ENCODE measurements at regions not wholly inside any gene's neighbourhood (a gene's known extent, or its start where the extent isn't known, plus 50 kb on each side); places are given as distances from the start of the nearest gene placed in this dataset.

DNA sequence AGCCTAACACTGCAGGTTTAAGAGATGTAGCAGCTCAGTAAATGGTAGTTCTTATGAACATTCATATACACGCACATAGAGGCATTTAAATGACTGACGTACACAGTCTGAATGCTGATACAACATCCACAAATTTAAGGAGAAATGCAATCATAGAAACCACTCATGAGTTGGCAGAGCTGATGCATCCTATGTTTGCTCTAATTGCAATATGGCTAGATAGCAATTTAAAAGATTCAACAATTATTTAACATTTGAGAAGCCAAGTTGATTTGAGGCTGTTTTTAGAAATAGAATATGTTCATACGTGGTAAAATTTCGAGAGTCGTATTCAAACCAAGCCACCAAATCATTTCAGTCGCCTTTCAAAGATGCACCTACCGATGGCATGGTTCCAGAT, 135.6 kb downstream of the PFKFB3 start:
- DNase-seq, result no peak
- Histone ChIP-seq H3K4me1 (no peaks in the 10 kb centered on the region), H3K36me3 (no peaks in the 10 kb centered on the region), H3K4me3 (ENCODE audit: low read depth, low read length) (no peak overlapping the region), H3K9me3 (no peaks in the 10 kb centered on the region), H3K27me3 (no peaks in the 10 kb centered on the region)
- TF ChIP-seq, protein P1, sequence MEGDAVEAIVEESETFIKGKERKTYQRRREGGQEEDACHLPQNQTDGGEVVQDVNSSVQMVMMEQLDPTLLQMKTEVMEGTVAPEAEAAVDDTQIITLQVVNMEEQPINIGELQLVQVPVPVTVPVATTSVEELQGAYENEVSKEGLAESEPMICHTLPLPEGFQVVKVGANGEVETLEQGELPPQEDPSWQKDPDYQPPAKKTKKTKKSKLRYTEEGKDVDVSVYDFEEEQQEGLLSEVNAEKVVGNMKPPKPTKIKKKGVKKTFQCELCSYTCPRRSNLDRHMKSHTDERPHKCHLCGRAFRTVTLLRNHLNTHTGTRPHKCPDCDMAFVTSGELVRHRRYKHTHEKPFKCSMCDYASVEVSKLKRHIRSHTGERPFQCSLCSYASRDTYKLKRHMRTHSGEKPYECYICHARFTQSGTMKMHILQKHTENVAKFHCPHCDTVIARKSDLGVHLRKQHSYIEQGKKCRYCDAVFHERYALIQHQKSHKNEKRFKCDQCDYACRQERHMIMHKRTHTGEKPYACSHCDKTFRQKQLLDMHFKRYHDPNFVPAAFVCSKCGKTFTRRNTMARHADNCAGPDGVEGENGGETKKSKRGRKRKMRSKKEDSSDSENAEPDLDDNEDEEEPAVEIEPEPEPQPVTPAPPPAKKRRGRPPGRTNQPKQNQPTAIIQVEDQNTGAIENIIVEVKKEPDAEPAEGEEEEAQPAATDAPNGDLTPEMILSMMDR (IDR thresholded peaks at IDR 0.05; ENCODE audit: low read depth, low read length), result no peak

DNA sequence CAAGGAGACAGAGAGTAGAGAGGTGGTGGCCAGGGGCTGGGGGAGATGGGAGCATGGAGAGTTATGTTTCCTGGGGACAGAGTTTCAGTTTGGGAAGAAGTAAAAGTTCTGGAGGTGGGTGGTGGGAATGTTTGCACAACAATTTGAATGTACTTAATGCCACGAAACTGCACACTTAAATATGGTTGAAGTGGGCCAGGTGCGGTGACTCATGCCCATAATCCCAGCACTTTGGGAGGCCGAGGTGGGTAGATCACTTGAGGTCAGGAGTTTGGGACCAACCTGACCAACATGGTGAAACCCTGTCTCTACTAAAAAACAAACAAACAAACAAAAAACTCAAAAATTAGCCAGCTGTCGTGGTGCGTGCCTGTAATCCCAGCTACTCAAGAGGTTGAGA, 137.2 kb downstream of the PFKFB3 start:
- Histone ChIP-seq H3K4me3 (ENCODE audit: low read depth, low read length) (no peak overlapping the region), H3K4me1 (no peaks in the 10 kb centered on the region), H3K36me3 (no peaks in the 10 kb centered on the region), H3K27me3 (no peaks in the 10 kb centered on the region), H3K9me3 (no peaks in the 10 kb centered on the region)
- TF ChIP-seq, protein P1 (IDR thresholded peaks at IDR 0.05; ENCODE audit: low read depth, low read length), result no peak
- no peak for DNase-seq

GRCh38 chr10:6342096-6342685, 139.5 kb downstream of the PFKFB3 start:
- no peaks in the 10 kb centered on the region for H3K4me1 ChIP-seq
- no peak for DNase-seq
- H3K4me3 ChIP-seq (ENCODE audit: low read depth, low read length), result no peak overlapping the region
- no peaks in the 10 kb centered on the region for H3K27me3 ChIP-seq
- H3K9me3 ChIP-seq, result no peaks in the 10 kb centered on the region
- TF ChIP-seq, protein P1 (IDR thresholded peaks at IDR 0.05; ENCODE audit: low read depth, low read length), result no peak
- H3K36me3 ChIP-seq, result no peaks in the 10 kb centered on the region

DNA sequence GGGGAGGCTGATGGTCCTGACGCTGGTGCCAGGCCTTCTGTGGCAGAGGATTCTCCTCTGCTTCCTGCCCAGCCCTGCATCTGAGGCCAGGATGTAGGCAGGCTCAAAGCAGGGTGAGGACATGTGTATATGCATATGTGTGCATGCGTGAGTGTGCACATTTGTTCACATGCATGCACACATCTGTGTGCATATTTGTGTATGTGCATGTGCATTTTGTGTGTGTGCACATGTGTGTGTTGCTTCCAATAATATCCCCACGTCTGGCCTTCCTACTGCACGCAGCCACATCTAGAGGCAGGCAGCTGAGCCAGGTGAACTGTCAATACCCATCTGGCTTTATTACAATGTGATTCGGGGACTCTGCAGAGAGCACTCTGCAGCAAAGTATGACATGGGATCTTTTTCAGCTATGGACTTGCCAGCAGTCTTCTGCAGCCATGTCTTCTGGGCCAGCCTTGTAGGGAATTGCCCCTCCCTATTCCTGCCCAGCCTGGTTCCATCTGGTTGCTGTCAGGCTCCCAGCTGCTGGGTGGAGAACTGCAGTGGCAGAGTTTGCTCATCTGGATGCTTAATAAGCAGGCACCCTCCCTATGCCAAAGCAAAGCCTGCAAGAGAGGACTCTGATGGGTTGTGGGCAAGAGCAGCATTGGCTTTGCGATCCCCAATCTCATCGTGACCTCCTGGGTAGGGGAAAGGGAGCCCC, 140.7 kb downstream of the PFKFB3 start:
- no peaks in the 10 kb centered on the region for H3K27me3 ChIP-seq
- TF ChIP-seq, protein P1 (IDR thresholded peaks at IDR 0.05; ENCODE audit: low read depth, low read length), result no peak
- peaks cover 10% of the 10 kb centered on the region; the same call in 1 of the 2 replicates for H3K4me1 ChIP-seq
- H3K9me3 ChIP-seq, result no peaks in the 10 kb centered on the region
- DNase-seq, result no peak
- no peak overlapping the region for H3K4me3 ChIP-seq (ENCODE audit: low read depth, low read length)
- no peaks in the 10 kb centered on the region for H3K36me3 ChIP-seq

GRCh38 chr10:6345404-6345803, 142.7 kb downstream of the PFKFB3 start:
- peaks cover 14% of the 10 kb centered on the region; the same call in 1 of the 2 replicates for H3K4me1 ChIP-seq
- H3K4me3 ChIP-seq (ENCODE audit: low read depth, low read length), result no peak overlapping the region
- TF ChIP-seq, protein P1 (IDR thresholded peaks at IDR 0.05; ENCODE audit: low read depth, low read length), result no peak
- H3K27me3 ChIP-seq, result no peaks in the 10 kb centered on the region
- H3K36me3 ChIP-seq, result no peaks in the 10 kb centered on the region
- no peaks in the 10 kb centered on the region for H3K9me3 ChIP-seq
- DNase-seq, result no peak

GRCh38 chr10:6346631-6347030, 143.9 kb downstream of the PFKFB3 start:
- H3K9me3 ChIP-seq, result no peaks in the 10 kb centered on the region
- TF ChIP-seq, protein P1 (IDR thresholded peaks at IDR 0.05; ENCODE audit: low read depth, low read length), result no peak
- peaks cover 14% of the 10 kb centered on the region; the same call in 1 of the 2 replicates for H3K4me1 ChIP-seq
- H3K27me3 ChIP-seq, result no peaks in the 10 kb centered on the region
- no peaks in the 10 kb centered on the region for H3K36me3 ChIP-seq
- H3K4me3 ChIP-seq (ENCODE audit: low read depth, low read length), result no peak overlapping the region
- DNase-seq, result no peak

Data from BE2C (cell line).